ENCODE measurements at regions not wholly inside any gene's neighbourhood (a gene's known extent, or its start where the extent isn't known, plus 50 kb on each side); places are given as distances from the start of the nearest gene placed in this dataset.

DNA sequence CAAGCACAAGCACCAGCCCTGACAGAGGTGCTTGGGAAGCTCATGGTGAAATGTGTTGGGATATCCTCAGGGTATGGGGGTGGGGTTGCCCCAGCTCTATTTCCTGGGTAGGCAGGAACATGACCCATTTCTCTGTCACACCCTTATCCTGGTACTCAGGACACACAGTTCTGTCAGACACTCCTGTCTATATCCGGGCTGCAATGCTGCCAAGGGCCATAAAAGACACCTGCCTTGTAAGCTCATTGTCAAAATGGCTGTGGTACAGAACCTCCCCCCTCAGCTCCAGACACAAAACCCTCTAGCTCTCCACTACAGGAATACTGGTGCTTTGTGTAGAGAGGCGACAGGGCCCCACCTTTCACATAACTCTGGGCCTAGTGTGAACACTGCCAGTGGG is 636.7 kb downstream of the PLA2G4A start:
- no peak overlapping the region for H3K27ac ChIP-seq (ENCODE audit: low read length)
- H4K20me1 ChIP-seq (ENCODE audit: insufficient read depth) = no peaks in the 10 kb centered on the region
- H3K27me3 ChIP-seq (ENCODE audit: insufficient read depth, low read depth, low read length) = no peaks in the 10 kb centered on the region
- no peaks in the 10 kb centered on the region for H3K9me3 ChIP-seq (ENCODE audit: low read length)
- no peaks in the 10 kb centered on the region for H3K79me2 ChIP-seq (replicated peaks; ENCODE audit: insufficient read depth, low read length)
- no peaks in the 10 kb centered on the region for H3K36me3 ChIP-seq (ENCODE audit: insufficient read depth, low read length)
- H2AFZ ChIP-seq (ENCODE audit: low read depth, low read length) = no peak overlapping the region
- no peak for TF ChIP-seq MXI1 (conservative IDR thresholded peaks at IDR 0.05; ENCODE audit: poor library complexity, severe bottlenecking)
- TF ChIP-seq TAF1 (IDR thresholded peaks at IDR 0.05; ENCODE audit: low read depth) = no peak
- TF ChIP-seq POLR2AphosphoS5 (IDR thresholded peaks at IDR 0.05) = no peak
- TF ChIP-seq EZH2 (IDR thresholded peaks at IDR 0.05; ENCODE audit: borderline replicate concordance, insufficient read depth, low read length, poor library complexity, severe bottlenecking) = no peak
- no peak overlapping the region for H3K4me2 ChIP-seq (ENCODE audit: low read length)
- no peak overlapping the region for H3K9ac ChIP-seq (ENCODE audit: low read length)
- no peaks in the 10 kb centered on the region for H3F3A ChIP-seq (ENCODE audit: insufficient read depth, low read length, poor library complexity, severe bottlenecking)
- no peaks in the 10 kb centered on the region for H3K9me2 ChIP-seq (ENCODE audit: insufficient read depth, low read length)
- H3K4me3 ChIP-seq (ENCODE audit: low read length) = no peak overlapping the region

DNA sequence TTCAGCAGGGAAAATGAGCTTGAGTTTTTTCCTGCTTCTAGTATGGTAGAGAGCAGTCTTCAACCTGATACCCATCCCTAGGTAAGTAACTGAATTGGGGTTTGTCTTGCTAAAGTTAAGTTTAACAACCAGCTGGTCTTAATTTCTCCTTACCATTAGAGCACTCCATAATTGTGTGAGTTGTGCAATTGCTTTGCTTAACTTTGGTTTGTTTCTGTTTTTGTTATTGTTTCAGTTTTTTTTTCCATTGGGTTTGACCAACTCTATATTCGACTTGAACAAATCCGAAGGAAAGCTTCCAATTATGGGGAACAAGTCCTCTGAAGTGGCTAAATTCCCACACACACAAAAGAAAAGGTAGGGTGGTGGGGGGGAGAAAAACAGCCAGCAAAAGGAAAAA is 641.1 kb downstream of the PLA2G4A start:
- Histone ChIP-seq H3F3A (ENCODE audit: insufficient read depth, low read length, poor library complexity, severe bottlenecking) (no peaks in the 10 kb centered on the region), H3K27me3 (ENCODE audit: insufficient read depth, low read depth, low read length) (no peaks in the 10 kb centered on the region), H3K9me2 (ENCODE audit: insufficient read depth, low read length) (no peaks in the 10 kb centered on the region), H3K79me2 (replicated peaks; ENCODE audit: insufficient read depth, low read length) (no peaks in the 10 kb centered on the region), H3K4me3 (ENCODE audit: low read length) (no peak overlapping the region), H4K20me1 (ENCODE audit: insufficient read depth) (no peaks in the 10 kb centered on the region), H3K9me3 (ENCODE audit: low read length) (no peaks in the 10 kb centered on the region), H3K36me3 (ENCODE audit: insufficient read depth, low read length) (no peaks in the 10 kb centered on the region), H3K9ac (ENCODE audit: low read length) (no peak overlapping the region), H2AFZ (ENCODE audit: low read depth, low read length) (no peak overlapping the region), H3K4me2 (ENCODE audit: low read length) (no peak overlapping the region), H3K27ac (ENCODE audit: low read length) (no peak overlapping the region)
- no peak for TF ChIP-seq MXI1 (conservative IDR thresholded peaks at IDR 0.05; ENCODE audit: poor library complexity, severe bottlenecking)
- no peak for TF ChIP-seq EZH2 (IDR thresholded peaks at IDR 0.05; ENCODE audit: borderline replicate concordance, insufficient read depth, low read length, poor library complexity, severe bottlenecking)
- no peak for TF ChIP-seq POLR2AphosphoS5 (IDR thresholded peaks at IDR 0.05)
- TF ChIP-seq, protein P1, sequence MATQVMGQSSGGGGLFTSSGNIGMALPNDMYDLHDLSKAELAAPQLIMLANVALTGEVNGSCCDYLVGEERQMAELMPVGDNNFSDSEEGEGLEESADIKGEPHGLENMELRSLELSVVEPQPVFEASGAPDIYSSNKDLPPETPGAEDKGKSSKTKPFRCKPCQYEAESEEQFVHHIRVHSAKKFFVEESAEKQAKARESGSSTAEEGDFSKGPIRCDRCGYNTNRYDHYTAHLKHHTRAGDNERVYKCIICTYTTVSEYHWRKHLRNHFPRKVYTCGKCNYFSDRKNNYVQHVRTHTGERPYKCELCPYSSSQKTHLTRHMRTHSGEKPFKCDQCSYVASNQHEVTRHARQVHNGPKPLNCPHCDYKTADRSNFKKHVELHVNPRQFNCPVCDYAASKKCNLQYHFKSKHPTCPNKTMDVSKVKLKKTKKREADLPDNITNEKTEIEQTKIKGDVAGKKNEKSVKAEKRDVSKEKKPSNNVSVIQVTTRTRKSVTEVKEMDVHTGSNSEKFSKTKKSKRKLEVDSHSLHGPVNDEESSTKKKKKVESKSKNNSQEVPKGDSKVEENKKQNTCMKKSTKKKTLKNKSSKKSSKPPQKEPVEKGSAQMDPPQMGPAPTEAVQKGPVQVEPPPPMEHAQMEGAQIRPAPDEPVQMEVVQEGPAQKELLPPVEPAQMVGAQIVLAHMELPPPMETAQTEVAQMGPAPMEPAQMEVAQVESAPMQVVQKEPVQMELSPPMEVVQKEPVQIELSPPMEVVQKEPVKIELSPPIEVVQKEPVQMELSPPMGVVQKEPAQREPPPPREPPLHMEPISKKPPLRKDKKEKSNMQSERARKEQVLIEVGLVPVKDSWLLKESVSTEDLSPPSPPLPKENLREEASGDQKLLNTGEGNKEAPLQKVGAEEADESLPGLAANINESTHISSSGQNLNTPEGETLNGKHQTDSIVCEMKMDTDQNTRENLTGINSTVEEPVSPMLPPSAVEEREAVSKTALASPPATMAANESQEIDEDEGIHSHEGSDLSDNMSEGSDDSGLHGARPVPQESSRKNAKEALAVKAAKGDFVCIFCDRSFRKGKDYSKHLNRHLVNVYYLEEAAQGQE (IDR thresholded peaks at IDR 0.05; ENCODE audit: borderline replicate concordance) = no peak
- TF ChIP-seq, protein P2, sequence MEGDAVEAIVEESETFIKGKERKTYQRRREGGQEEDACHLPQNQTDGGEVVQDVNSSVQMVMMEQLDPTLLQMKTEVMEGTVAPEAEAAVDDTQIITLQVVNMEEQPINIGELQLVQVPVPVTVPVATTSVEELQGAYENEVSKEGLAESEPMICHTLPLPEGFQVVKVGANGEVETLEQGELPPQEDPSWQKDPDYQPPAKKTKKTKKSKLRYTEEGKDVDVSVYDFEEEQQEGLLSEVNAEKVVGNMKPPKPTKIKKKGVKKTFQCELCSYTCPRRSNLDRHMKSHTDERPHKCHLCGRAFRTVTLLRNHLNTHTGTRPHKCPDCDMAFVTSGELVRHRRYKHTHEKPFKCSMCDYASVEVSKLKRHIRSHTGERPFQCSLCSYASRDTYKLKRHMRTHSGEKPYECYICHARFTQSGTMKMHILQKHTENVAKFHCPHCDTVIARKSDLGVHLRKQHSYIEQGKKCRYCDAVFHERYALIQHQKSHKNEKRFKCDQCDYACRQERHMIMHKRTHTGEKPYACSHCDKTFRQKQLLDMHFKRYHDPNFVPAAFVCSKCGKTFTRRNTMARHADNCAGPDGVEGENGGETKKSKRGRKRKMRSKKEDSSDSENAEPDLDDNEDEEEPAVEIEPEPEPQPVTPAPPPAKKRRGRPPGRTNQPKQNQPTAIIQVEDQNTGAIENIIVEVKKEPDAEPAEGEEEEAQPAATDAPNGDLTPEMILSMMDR (IDR thresholded peaks at IDR 0.05; ENCODE audit: poor library complexity, severe bottlenecking) = no peak
- TF ChIP-seq TAF1 (IDR thresholded peaks at IDR 0.05; ENCODE audit: low read depth) = no peak
- no peak for TF ChIP-seq EP300 (conservative IDR thresholded peaks at IDR 0.05; ENCODE audit: poor library complexity, severe bottlenecking)
- TF ChIP-seq RAD21 (conservative IDR thresholded peaks at IDR 0.05) = no peak
- no peak for TF ChIP-seq SMC3 (conservative IDR thresholded peaks at IDR 0.05; ENCODE audit: poor library complexity)
